ENCODE measurements at regions not wholly inside any gene's neighbourhood (a gene's known extent, or its start where the extent isn't known, plus 50 kb on each side); places are given as distances from the start of the nearest gene placed in this dataset.

GRCh38 chr13:103184413-103184812 lies 118.2 kb upstream of the SLC10A2 start:
- Histone ChIP-seq H2AFZ (ENCODE audit: low read length) (no peak overlapping the region), H3K27me3 (ENCODE audit: low read length) (0 out of 2 replicates have a peak, but pooled peaks cover 3% of the 10 kb centered on the region), H3K9ac (ENCODE audit: low read length) (no peak overlapping the region), H3K36me3 (ENCODE audit: low read depth, low read length) (no peaks in the 10 kb centered on the region), H3K79me2 (ENCODE audit: low read length) (no peaks in the 10 kb centered on the region), H3K9me2 (replicated peaks; ENCODE audit: low read length) (no peaks in the 10 kb centered on the region), H3K4me3 (ENCODE audit: low read length) (no peak overlapping the region), H4K20me1 (ENCODE audit: low read length) (no peaks in the 10 kb centered on the region), H3K9me3 (ENCODE audit: low read length) (no peaks in the 10 kb centered on the region), H3K4me2 (ENCODE audit: low read length) (no peak overlapping the region), H3F3A (ENCODE audit: low read length, unreplicated experiment) (no peaks in the 10 kb centered on the region), H3K4me1 (ENCODE audit: insufficient read depth, low read length) (no peaks in the 10 kb centered on the region), H3K27ac (ENCODE audit: low read length) (no peak overlapping the region)
- intact Hi-C loops (cut with micrococcal nuclease): loop anchor here (10.0 kb wide), 1 partner anchor 1130 kb away; no protein-coding TSS in a partner anchor
- CTCF ChIA-PET: no interaction called here
- ATAC-seq: no peak
- TF ChIP-seq, protein P1, sequence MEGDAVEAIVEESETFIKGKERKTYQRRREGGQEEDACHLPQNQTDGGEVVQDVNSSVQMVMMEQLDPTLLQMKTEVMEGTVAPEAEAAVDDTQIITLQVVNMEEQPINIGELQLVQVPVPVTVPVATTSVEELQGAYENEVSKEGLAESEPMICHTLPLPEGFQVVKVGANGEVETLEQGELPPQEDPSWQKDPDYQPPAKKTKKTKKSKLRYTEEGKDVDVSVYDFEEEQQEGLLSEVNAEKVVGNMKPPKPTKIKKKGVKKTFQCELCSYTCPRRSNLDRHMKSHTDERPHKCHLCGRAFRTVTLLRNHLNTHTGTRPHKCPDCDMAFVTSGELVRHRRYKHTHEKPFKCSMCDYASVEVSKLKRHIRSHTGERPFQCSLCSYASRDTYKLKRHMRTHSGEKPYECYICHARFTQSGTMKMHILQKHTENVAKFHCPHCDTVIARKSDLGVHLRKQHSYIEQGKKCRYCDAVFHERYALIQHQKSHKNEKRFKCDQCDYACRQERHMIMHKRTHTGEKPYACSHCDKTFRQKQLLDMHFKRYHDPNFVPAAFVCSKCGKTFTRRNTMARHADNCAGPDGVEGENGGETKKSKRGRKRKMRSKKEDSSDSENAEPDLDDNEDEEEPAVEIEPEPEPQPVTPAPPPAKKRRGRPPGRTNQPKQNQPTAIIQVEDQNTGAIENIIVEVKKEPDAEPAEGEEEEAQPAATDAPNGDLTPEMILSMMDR (conservative IDR thresholded peaks at IDR 0.05; ENCODE audit: low read depth, low read length): no peak
- TF ChIP-seq EZH2 (IDR thresholded peaks at IDR 0.05; ENCODE audit: low read length, unreplicated experiment): no peak
- TF ChIP-seq EZH2phosphoT487 (IDR thresholded peaks at IDR 0.05; ENCODE audit: borderline replicate concordance, low read length): no peak
- DNase-seq: no peak
- no TSS peak for BruUV-seq (replicated peaks)
- POLR2A ChIA-PET (ENCODE audit: unreplicated experiment): no interaction called here

- H3K9me2 ChIP-seq (replicated peaks; ENCODE audit: low read length): no peaks in the 10 kb centered on the region
- no peaks in the 10 kb centered on the region for H3K9me3 ChIP-seq (ENCODE audit: low read length)
- POLR2A ChIA-PET (ENCODE audit: unreplicated experiment): no interaction called here
- intact Hi-C loops (cut with micrococcal nuclease): no loop called here
- no TSS peak for BruUV-seq (replicated peaks)
- H3K4me1 ChIP-seq (ENCODE audit: insufficient read depth, low read length): no peaks in the 10 kb centered on the region
- no peaks in the 10 kb centered on the region for H3F3A ChIP-seq (ENCODE audit: low read length, unreplicated experiment)
- DNase-seq (no peak), ATAC-seq (no peak)
- no peak overlapping the region for H3K27ac ChIP-seq (ENCODE audit: low read length)
- no peak overlapping the region for H3K4me3 ChIP-seq (ENCODE audit: low read length)
- no peak for TF ChIP-seq EZH2 (IDR thresholded peaks at IDR 0.05; ENCODE audit: low read length, unreplicated experiment)
- no peak for TF ChIP-seq EZH2phosphoT487 (IDR thresholded peaks at IDR 0.05; ENCODE audit: borderline replicate concordance, low read length)
- TF ChIP-seq, protein P1 (conservative IDR thresholded peaks at IDR 0.05; ENCODE audit: low read depth, low read length): no peak
- H3K9ac ChIP-seq (ENCODE audit: low read length): no peak overlapping the region
- no peaks in the 10 kb centered on the region for H3K36me3 ChIP-seq (ENCODE audit: low read depth, low read length)
- no peaks in the 10 kb centered on the region for H3K79me2 ChIP-seq (ENCODE audit: low read length)
- no peak overlapping the region for H2AFZ ChIP-seq (ENCODE audit: low read length)
- no peak overlapping the region for H3K4me2 ChIP-seq (ENCODE audit: low read length)
- H4K20me1 ChIP-seq (ENCODE audit: low read length): no peaks in the 10 kb centered on the region
- H3K27me3 ChIP-seq (ENCODE audit: low read length): 0 out of 2 replicates have a peak, but pooled peaks cover 3% of the 10 kb centered on the region
- CTCF ChIA-PET: no interaction called here
Observed at GRCh38 chr13:103178986-103179943, 113.0 kb upstream of the SLC10A2 start.

DNA sequence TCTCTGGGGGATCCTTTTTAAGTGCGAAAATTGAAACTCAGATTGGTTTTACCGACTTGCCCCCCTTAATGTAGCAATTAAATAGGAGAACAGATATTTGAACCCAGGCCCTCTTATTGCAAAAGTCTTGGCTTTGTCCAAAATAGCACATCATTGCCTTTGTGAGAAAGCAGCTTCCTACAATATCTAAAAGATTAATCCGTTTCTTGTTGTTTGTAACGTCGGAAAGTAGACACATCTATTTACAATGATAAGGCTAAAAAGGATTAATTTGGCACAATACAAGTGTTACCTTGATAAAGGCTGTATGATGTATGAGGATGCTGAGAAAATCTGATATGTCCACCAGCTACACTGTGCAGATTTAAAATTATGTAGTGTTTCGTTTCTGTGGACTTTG lies 108.7 kb upstream of the SLC10A2 start:
- Histone ChIP-seq H3K27ac (ENCODE audit: low read length) (no peak overlapping the region), H3K9ac (ENCODE audit: low read length) (no peak overlapping the region), H3K4me1 (ENCODE audit: insufficient read depth, low read length) (no peaks in the 10 kb centered on the region), H4K20me1 (ENCODE audit: low read length) (no peaks in the 10 kb centered on the region), H2AFZ (ENCODE audit: low read length) (no peak overlapping the region), H3K9me3 (ENCODE audit: low read length) (no peaks in the 10 kb centered on the region), H3K79me2 (ENCODE audit: low read length) (no peaks in the 10 kb centered on the region), H3K4me2 (ENCODE audit: low read length) (no peak overlapping the region), H3K4me3 (ENCODE audit: low read length) (no peak overlapping the region), H3K9me2 (replicated peaks; ENCODE audit: low read length) (no peaks in the 10 kb centered on the region), H3F3A (ENCODE audit: low read length, unreplicated experiment) (no peaks in the 10 kb centered on the region), H3K27me3 (ENCODE audit: low read length) (0 out of 2 replicates have a peak, but pooled peaks cover 3% of the 10 kb centered on the region), H3K36me3 (ENCODE audit: low read depth, low read length) (no peaks in the 10 kb centered on the region)
- DNase-seq (no peak), ATAC-seq (no peak)
- no peak for TF ChIP-seq EZH2 (IDR thresholded peaks at IDR 0.05; ENCODE audit: low read length, unreplicated experiment)
- TF ChIP-seq, protein P1 (conservative IDR thresholded peaks at IDR 0.05; ENCODE audit: low read depth, low read length): no peak
- TF ChIP-seq EZH2phosphoT487 (IDR thresholded peaks at IDR 0.05; ENCODE audit: borderline replicate concordance, low read length): no peak
- CTCF ChIA-PET: no interaction called here
- intact Hi-C loops (cut with micrococcal nuclease): no loop called here
- BruUV-seq (replicated peaks): no TSS peak
- POLR2A ChIA-PET (ENCODE audit: unreplicated experiment): no interaction called here
